ENCODE measurements at regions not wholly inside any gene's neighbourhood (a gene's known extent, or its start where the extent isn't known, plus 50 kb on each side); places are given as distances from the start of the nearest gene placed in this dataset.

DNA sequence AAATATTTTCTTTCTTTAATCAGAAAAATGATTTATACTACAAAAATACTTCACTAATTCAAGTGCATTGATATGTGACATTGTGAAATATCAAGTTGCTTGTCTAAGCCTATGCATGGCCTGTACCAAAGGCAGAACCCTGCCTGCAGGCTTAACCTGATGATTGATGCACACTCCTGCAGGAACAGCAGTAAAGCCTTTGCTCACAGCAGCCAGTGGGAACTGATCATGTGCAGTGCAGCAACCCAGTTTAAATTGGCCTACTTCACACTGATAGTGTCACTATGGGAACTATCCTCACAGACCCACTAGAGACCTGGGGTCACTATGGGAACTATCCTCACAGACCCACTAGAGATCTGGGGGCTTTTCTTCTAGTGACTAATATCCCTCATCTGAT lies 603.8 kb downstream of the RAPGEF2 start:
- no peak for TF ChIP-seq POLR2A (IDR thresholded peaks at IDR 0.05; ENCODE audit: low read length)
- no peak for TF ChIP-seq GATA1 (IDR thresholded peaks at IDR 0.05; ENCODE audit: low read depth, low read length)

Data from erythroblast (primary cell).